ENCODE measurements at regions not wholly inside any gene's neighbourhood (a gene's known extent, or its start where the extent isn't known, plus 50 kb on each side); places are given as distances from the start of the nearest gene placed in this dataset.
A peak's percentile ranks its signal among the peaks of the same experiment; 100 is the strongest.

DNA sequence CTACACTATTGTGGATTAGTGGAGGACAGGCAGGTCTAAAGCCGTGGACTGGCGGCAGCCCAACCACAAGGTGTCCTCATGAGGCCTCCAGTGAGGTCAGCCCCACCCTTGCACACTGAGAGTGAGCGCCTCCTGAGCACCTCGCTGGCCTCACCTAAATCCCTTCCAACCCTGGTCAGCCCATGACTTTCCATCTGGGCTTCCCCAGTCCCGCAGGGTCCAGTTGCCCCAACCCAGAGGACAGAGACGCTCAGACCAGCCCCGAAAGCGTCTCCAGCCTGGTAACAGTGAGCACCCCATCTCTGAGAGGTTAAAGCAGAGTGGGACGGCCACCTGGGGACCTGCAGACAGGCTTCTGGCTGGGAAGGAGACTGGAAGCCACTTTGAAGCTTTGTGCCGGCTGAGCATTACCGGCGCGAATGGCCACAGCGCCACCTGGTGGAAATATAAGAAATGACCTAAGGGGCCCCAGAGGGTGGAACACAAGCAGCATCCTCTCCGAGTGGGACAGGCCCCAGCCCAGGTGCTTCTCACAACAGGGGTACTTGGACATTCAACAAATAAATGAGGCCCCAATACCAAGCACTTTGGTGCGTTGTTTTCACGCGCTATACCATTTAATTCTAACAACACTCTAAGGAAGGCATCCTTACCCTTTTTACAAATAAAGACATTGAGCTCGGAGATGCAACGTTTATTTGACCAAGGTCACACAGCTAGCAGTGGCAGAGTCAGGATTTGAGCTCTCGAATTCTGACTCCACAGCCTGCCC, 65.7 kb upstream of the TOP1 start (continued):
- TF ChIP-seq KDM4A (IDR thresholded peaks at IDR 0.05; ENCODE audit: low read depth, low read length, severe bottlenecking) = peak; percentile 52
- TF ChIP-seq TAF7 (optimal IDR thresholded peaks at IDR 0.05; ENCODE audit: borderline replicate concordance, low read depth, low read length) = peak; percentile 44
- TF ChIP-seq TAF1 (IDR thresholded peaks at IDR 0.05; ENCODE audit: low read depth, low read length) = 0 out of 2 replicates have a peak, but pooled peaks have one; percentile 22
